ENCODE measurements at regions not wholly inside any gene's neighbourhood (a gene's known extent, or its start where the extent isn't known, plus 50 kb on each side); places are given as distances from the start of the nearest gene placed in this dataset.

DNA sequence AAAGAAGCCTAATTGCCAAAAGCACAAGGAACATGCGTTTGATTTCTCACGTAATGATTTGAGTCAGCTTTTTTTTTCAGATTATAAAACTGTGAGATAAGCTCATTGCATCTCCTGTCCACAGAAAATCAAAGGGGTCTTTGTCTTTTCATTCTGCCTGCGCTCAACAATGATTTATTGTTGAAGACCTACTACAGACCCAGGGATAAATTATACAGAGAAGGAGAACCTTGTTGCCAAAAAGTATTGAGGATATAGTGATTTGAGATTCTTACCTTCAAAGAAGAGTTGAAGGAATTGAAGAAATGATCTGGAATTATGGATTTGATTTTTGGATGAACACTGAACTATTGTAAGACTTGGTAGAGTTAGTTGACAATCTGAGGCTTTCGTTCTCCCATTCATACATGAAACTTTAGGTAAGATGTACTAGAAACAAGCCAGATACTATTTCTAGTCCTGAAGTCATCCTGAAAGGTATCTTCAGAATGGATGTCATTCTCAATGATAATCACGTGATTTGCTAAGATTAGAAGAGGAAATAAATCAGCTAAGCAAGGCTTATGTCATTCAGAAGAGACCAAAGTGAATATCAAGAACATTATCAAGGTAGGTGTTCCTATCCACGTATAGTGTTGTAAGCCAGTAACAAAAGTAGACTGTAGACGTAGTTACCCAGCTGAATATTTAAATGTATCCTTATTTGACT, 71.1 kb upstream of the SCOC start:
- no peaks in the 10 kb centered on the region for H3K27me3 ChIP-seq (ENCODE audit: control insufficient read depth, insufficient read depth, low read length)
- H3K9me3 Mint-ChIP-seq: no peaks in the 10 kb centered on the region
- TF ChIP-seq, protein P1, sequence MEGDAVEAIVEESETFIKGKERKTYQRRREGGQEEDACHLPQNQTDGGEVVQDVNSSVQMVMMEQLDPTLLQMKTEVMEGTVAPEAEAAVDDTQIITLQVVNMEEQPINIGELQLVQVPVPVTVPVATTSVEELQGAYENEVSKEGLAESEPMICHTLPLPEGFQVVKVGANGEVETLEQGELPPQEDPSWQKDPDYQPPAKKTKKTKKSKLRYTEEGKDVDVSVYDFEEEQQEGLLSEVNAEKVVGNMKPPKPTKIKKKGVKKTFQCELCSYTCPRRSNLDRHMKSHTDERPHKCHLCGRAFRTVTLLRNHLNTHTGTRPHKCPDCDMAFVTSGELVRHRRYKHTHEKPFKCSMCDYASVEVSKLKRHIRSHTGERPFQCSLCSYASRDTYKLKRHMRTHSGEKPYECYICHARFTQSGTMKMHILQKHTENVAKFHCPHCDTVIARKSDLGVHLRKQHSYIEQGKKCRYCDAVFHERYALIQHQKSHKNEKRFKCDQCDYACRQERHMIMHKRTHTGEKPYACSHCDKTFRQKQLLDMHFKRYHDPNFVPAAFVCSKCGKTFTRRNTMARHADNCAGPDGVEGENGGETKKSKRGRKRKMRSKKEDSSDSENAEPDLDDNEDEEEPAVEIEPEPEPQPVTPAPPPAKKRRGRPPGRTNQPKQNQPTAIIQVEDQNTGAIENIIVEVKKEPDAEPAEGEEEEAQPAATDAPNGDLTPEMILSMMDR (IDR thresholded peaks at IDR 0.05): no peak
- DNase-seq: no peak
- intact Hi-C loops (cut with micrococcal nuclease): no loop called here
- no peaks in the 10 kb centered on the region for H3K4me1 ChIP-seq (ENCODE audit: control insufficient read depth, insufficient read depth, low read length)
- no peaks in the 10 kb centered on the region for H3K36me3 ChIP-seq (ENCODE audit: control insufficient read depth, insufficient read depth, low read length)
- no peaks in the 10 kb centered on the region for H3K36me3 Mint-ChIP-seq
- no peaks in the 10 kb centered on the region for H3K4me1 Mint-ChIP-seq
- H3K4me3 Mint-ChIP-seq: no peak overlapping the region
- H3K4me3 ChIP-seq (ENCODE audit: low read length): no peak overlapping the region
- H3K27me3 Mint-ChIP-seq (ENCODE audit: low read depth in 2 of 2): peaks cover 7 to 13% of the 10 kb centered on the region in 2 donors
- no peak for ATAC-seq
- H3K9me3 ChIP-seq (ENCODE audit: control insufficient read depth, insufficient read depth, low read length): no peaks in the 10 kb centered on the region
- no peak overlapping the region for H3K27ac ChIP-seq (ENCODE audit: low read length)
- 90% methylated on average over 6 of the region's 7 CpGs for WGBS (ENCODE audit: insufficient coverage)
- no peak overlapping the region for H3K27ac Mint-ChIP-seq

DNA sequence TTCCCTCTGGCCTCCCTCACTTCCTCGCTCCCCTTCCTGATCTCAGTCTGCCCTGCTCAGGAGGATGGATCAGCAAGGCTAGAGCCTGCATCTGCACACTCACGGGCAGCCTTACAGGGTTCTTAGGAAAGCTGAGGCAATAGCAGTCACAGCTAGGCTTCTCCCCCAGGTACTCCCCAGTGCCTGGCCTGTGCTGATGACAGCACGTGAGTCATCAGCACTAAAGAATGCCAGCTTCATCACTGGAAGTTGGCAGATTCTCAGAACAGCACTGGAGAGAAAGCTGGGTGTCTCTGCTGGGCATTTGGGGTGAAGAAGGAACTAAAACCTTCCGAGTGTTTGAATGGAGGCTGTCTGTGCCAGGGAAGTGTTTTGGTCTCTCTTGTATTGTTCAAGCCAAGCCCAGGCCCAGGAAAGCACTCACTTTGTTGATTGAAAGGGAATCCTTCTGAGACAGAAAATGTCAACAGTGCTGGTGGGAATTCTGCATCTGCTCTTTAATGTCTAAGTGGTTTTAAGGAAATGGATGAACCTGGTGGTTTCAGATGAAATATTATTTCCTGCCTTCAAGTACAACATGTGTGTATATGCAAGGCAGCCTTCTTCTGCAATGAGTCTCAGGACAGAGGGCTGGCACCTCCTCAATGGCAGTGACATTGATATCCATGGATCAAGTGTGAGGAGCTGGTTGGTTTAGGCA, 73.0 kb upstream of the SCOC start:
- Histone ChIP-seq H3K4me3 (ENCODE audit: low read length) (no peak overlapping the region), H3K27me3 (ENCODE audit: control insufficient read depth, insufficient read depth, low read length) (no peaks in the 10 kb centered on the region), H3K36me3 (ENCODE audit: control insufficient read depth, insufficient read depth, low read length) (no peaks in the 10 kb centered on the region), H3K9me3 (ENCODE audit: control insufficient read depth, insufficient read depth, low read length) (no peaks in the 10 kb centered on the region), H3K4me1 (ENCODE audit: control insufficient read depth, insufficient read depth, low read length) (no peaks in the 10 kb centered on the region), H3K27ac (ENCODE audit: low read length) (no peak overlapping the region)
- no peak overlapping the region for H3K27ac Mint-ChIP-seq
- H3K36me3 Mint-ChIP-seq: no peaks in the 10 kb centered on the region
- H3K4me1 Mint-ChIP-seq: no peaks in the 10 kb centered on the region
- TF ChIP-seq, protein P1 (IDR thresholded peaks at IDR 0.05): no peak
- H3K4me3 Mint-ChIP-seq: no peak overlapping the region
- H3K27me3 Mint-ChIP-seq (ENCODE audit: low read depth in 2 of 2): peaks cover 4 to 7% of the 10 kb centered on the region in 2 donors
- DNase-seq (no peak), ATAC-seq (no peak)
- H3K9me3 Mint-ChIP-seq: no peaks in the 10 kb centered on the region
- intact Hi-C loops (cut with micrococcal nuclease): no loop called here
- WGBS (ENCODE audit: insufficient coverage): 64% methylated on average over 4 of the region's 4 CpGs

DNA sequence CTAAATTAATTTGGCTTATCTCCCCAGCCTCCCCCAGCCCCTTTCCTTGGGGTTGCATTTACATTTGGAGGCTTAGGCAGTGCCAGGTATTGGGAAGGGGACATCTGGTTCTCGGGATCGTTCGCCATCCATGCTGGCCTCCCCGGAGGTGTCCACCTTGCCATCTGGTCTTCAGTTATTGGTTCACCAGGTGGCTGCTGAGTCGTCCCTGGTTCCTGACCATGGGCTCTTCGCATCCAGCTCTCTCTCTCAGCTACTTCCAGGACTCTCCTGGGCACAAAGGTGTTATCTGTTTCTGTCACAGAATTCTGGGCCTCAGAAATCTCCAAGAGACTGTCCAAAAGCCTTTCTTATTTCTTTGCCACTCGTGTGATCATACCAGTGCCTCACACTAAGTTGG, 75.4 kb upstream of the SCOC start:
- Histone ChIP-seq H3K27me3 (ENCODE audit: control insufficient read depth, insufficient read depth, low read length) (no peaks in the 10 kb centered on the region), H3K4me1 (ENCODE audit: control insufficient read depth, insufficient read depth, low read length) (no peaks in the 10 kb centered on the region), H3K4me3 (ENCODE audit: low read length) (no peak overlapping the region), H3K27ac (ENCODE audit: low read length) (no peak overlapping the region), H3K9me3 (ENCODE audit: control insufficient read depth, insufficient read depth, low read length) (no peaks in the 10 kb centered on the region), H3K36me3 (ENCODE audit: control insufficient read depth, insufficient read depth, low read length) (no peaks in the 10 kb centered on the region)
- Mint-ChIP-seq H3K9me3 (no peaks in the 10 kb centered on the region), H3K36me3 (no peaks in the 10 kb centered on the region), H3K27me3 (ENCODE audit: low read depth in 2 of 2) (peaks cover 5 to 11% of the 10 kb centered on the region in 2 donors), H3K4me3 (no peak overlapping the region), H3K4me1 (no peaks in the 10 kb centered on the region), H3K27ac (no peak overlapping the region)
- 87% methylated on average over 7 of the region's 7 CpGs for WGBS (ENCODE audit: insufficient coverage)
- DNase-seq (no peak), ATAC-seq (no peak)
- TF ChIP-seq, protein P1 (IDR thresholded peaks at IDR 0.05): no peak
- intact Hi-C loops (cut with micrococcal nuclease): no loop called here

Measured in natural killer cell (primary cell).